ENCODE measurements at regions not wholly inside any gene's neighbourhood (a gene's known extent, or its start where the extent isn't known, plus 50 kb on each side); places are given as distances from the start of the nearest gene placed in this dataset.

DNA sequence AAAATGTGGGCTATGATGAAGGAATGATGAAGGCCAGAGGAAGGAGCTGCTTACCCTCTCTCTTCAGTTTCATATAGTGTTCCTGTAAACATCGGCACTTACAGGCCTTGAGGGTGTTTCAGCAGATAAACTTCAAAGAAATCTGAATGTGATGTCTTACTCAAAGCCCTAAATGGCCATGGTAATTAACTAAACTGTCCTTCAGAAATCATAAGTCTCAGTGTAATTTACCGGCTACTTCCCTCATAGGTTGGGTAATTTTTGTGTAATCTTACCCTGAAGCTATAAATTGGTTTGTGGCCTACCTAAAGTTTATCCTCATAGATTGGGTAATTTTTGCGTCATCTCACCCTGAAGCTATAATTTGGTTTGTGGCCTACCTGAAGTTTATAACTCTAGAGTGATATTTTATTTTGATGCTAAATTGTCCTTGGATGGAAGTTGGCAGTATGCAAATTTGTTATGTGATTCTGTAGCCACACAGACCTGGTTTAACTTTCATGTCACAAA lies 2700.3 kb downstream of the ARAP2 start:
- Histone ChIP-seq H3K27me3 (ENCODE audit: insufficient read depth, low read length) (no peaks in the 10 kb centered on the region), H4K20me1 (ENCODE audit: insufficient read depth) (no peaks in the 10 kb centered on the region), H3K9me3 (ENCODE audit: control insufficient read depth in 1 of 2, insufficient read depth in 1 of 2, low read depth in 1 of 2, low read length in 2 of 2) (no peaks in the 10 kb centered on the region), H3K4me2 (ENCODE audit: low read length) (no peak overlapping the region), H2AFZ (ENCODE audit: low read depth, low read length, poor library complexity, severe bottlenecking) (no peak overlapping the region), H3K4me3 (replicated peaks in 1 of 2; ENCODE audit: low read depth in 1 of 2, low read length in 2 of 2) (no peak overlapping the region), H3K79me2 (ENCODE audit: insufficient read depth, low read length) (no peaks in the 10 kb centered on the region), H3K36me3 (ENCODE audit: control insufficient read depth in 1 of 2, insufficient read depth in 2 of 2, low read length in 2 of 2) (no peaks in the 10 kb centered on the region), H3K9me2 (ENCODE audit: insufficient read depth) (no peaks in the 10 kb centered on the region), H3K27ac (ENCODE audit: low read depth, low read length) (no peak overlapping the region), H3K9ac (ENCODE audit: low read length) (no peak overlapping the region), H3K4me1 (ENCODE audit: control insufficient read depth in 1 of 2, insufficient read depth in 2 of 2, low read length in 2 of 2) (no peaks in the 10 kb centered on the region)
- TF ChIP-seq RAD21 (IDR thresholded peaks at IDR 0.05; ENCODE audit: low read depth) (no peak), SP1 (IDR thresholded peaks at IDR 0.05; ENCODE audit: low read depth) (no peak), POLR2A (IDR thresholded peaks at IDR 0.05; ENCODE audit: borderline replicate concordance, extremely low read depth, insufficient read depth, insufficient read length) (no peak), EZH2phosphoT487 (IDR thresholded peaks at IDR 0.05; ENCODE audit: borderline replicate concordance) (no peak), ELF1 (IDR thresholded peaks at IDR 0.05; ENCODE audit: borderline replicate concordance, low read depth) (no peak), EGR1 (IDR thresholded peaks at IDR 0.05; ENCODE audit: low read depth) (no peak), JUND (IDR thresholded peaks at IDR 0.05) (no peak), CBX3 (IDR thresholded peaks at IDR 0.05; ENCODE audit: low read depth) (no peak), ZFX (IDR thresholded peaks at IDR 0.05) (no peak), ZNF274 (IDR thresholded peaks at IDR 0.05; ENCODE audit: low read depth, low read length) (no peak), TCF7L2 (IDR thresholded peaks at IDR 0.05; ENCODE audit: borderline replicate concordance, extremely low read depth, insufficient read depth, insufficient read length) (no peak), CEBPB (IDR thresholded peaks at IDR 0.05; ENCODE audit: low read depth) (no peak), SIN3A (IDR thresholded peaks at IDR 0.05; ENCODE audit: low read depth) (no peak), YY1 (IDR thresholded peaks at IDR 0.05; ENCODE audit: extremely low read depth, insufficient replicate concordance, low read depth, low read length) (no peak), SRF (IDR thresholded peaks at IDR 0.05; ENCODE audit: low read depth) (no peak)
- TF ChIP-seq, protein P1, sequence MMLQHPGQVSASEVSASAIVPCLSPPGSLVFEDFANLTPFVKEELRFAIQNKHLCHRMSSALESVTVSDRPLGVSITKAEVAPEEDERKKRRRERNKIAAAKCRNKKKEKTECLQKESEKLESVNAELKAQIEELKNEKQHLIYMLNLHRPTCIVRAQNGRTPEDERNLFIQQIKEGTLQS (IDR thresholded peaks at IDR 0.05) = no peak
- TF ChIP-seq, protein P2, sequence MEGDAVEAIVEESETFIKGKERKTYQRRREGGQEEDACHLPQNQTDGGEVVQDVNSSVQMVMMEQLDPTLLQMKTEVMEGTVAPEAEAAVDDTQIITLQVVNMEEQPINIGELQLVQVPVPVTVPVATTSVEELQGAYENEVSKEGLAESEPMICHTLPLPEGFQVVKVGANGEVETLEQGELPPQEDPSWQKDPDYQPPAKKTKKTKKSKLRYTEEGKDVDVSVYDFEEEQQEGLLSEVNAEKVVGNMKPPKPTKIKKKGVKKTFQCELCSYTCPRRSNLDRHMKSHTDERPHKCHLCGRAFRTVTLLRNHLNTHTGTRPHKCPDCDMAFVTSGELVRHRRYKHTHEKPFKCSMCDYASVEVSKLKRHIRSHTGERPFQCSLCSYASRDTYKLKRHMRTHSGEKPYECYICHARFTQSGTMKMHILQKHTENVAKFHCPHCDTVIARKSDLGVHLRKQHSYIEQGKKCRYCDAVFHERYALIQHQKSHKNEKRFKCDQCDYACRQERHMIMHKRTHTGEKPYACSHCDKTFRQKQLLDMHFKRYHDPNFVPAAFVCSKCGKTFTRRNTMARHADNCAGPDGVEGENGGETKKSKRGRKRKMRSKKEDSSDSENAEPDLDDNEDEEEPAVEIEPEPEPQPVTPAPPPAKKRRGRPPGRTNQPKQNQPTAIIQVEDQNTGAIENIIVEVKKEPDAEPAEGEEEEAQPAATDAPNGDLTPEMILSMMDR (IDR thresholded peaks at IDR 0.05 in 2 of 3, conservative IDR thresholded peaks at IDR 0.05 in 1 of 3; ENCODE audit: borderline replicate concordance in 1 of 3, insufficient read depth in 1 of 3, low read depth in 2 of 3, low read length in 2 of 3) = no peak
- TF ChIP-seq, protein P3, sequence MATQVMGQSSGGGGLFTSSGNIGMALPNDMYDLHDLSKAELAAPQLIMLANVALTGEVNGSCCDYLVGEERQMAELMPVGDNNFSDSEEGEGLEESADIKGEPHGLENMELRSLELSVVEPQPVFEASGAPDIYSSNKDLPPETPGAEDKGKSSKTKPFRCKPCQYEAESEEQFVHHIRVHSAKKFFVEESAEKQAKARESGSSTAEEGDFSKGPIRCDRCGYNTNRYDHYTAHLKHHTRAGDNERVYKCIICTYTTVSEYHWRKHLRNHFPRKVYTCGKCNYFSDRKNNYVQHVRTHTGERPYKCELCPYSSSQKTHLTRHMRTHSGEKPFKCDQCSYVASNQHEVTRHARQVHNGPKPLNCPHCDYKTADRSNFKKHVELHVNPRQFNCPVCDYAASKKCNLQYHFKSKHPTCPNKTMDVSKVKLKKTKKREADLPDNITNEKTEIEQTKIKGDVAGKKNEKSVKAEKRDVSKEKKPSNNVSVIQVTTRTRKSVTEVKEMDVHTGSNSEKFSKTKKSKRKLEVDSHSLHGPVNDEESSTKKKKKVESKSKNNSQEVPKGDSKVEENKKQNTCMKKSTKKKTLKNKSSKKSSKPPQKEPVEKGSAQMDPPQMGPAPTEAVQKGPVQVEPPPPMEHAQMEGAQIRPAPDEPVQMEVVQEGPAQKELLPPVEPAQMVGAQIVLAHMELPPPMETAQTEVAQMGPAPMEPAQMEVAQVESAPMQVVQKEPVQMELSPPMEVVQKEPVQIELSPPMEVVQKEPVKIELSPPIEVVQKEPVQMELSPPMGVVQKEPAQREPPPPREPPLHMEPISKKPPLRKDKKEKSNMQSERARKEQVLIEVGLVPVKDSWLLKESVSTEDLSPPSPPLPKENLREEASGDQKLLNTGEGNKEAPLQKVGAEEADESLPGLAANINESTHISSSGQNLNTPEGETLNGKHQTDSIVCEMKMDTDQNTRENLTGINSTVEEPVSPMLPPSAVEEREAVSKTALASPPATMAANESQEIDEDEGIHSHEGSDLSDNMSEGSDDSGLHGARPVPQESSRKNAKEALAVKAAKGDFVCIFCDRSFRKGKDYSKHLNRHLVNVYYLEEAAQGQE (IDR thresholded peaks at IDR 0.05; ENCODE audit: low read depth) = no peak
- TF ChIP-seq, protein P4, sequence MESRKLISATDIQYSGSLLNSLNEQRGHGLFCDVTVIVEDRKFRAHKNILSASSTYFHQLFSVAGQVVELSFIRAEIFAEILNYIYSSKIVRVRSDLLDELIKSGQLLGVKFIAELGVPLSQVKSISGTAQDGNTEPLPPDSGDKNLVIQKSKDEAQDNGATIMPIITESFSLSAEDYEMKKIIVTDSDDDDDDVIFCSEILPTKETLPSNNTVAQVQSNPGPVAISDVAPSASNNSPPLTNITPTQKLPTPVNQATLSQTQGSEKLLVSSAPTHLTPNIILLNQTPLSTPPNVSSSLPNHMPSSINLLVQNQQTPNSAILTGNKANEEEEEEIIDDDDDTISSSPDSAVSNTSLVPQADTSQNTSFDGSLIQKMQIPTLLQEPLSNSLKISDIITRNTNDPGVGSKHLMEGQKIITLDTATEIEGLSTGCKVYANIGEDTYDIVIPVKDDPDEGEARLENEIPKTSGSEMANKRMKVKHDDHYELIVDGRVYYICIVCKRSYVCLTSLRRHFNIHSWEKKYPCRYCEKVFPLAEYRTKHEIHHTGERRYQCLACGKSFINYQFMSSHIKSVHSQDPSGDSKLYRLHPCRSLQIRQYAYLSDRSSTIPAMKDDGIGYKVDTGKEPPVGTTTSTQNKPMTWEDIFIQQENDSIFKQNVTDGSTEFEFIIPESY (IDR thresholded peaks at IDR 0.05; ENCODE audit: extremely low read depth, insufficient replicate concordance, low read length) = no peak
- POLR2A ChIA-PET = no interaction called here
- CTCF ChIA-PET = no interaction called here
- DNase-seq (ENCODE audit: low read depth, low spot score) (no peak), ATAC-seq (no peak)
- intact Hi-C loops (cut with micrococcal nuclease) = no loop called here
- BruUV-seq (replicated peaks) = no TSS peak
- RAD21 ChIA-PET (ENCODE audit: low non-redundant PET in 1 of 2, low total read pairs in 2 of 2, uncharacterized antibody in 2 of 2, unreplicated experiment in 2 of 2) = no interaction called here

All from HCT116 (cell line).